Nephron (organoid): ENCODE measurements at regions not wholly inside any gene's neighbourhood (a gene's known extent, or its start where the extent isn't known, plus 50 kb on each side); places are given as distances from the start of the nearest gene placed in this dataset.

ENCODE experiments used
- H3K27ac Mint-ChIP-seq, 3 experiments: 2 replicates each; pipeline ENCODE4 v1.8.0; 2020; ENCODE audit warnings: mixed read lengths in 3 of 3, mild to moderate bottlenecking in 2 of 3, moderate library complexity in 1 of 3
- H3K27me3 Mint-ChIP-seq: 2 replicates; pipeline ENCODE4 v1.8.0; 2021; ENCODE audit warnings: low read depth, mild to moderate bottlenecking, moderate library complexity, mixed read lengths
- H3K36me3 Mint-ChIP-seq: 2 replicates; pipeline ENCODE4 v1.8.0; 2020; ENCODE audit warnings: low read depth, mixed read lengths
- H3K4me1 Mint-ChIP-seq: 2 replicates; pipeline ENCODE4 v1.8.0; 2020; ENCODE audit warnings: mixed read lengths
- H3K4me3 Mint-ChIP-seq, 3 experiments: 2 replicates each; pipeline ENCODE4 v1.8.0; 2020; ENCODE audit warnings: mild to moderate bottlenecking in 3 of 3, mixed read lengths in 3 of 3, moderate library complexity in 2 of 3
- H3K9me3 Mint-ChIP-seq: 2 replicates; pipeline ENCODE4 v1.8.0; 2020; ENCODE audit warnings: mixed read lengths
- CTCF ChIP-seq, 3 experiments: fragments of 200-600 bp; sonication (generic); IDR thresholded peaks; one replicate each; pipeline ENCODE4 v1.5.0; 2021; ENCODE audit warnings: antibody characterized with exemption in 3 of 3; ENCODE audit not compliant: unreplicated experiment in 3 of 3

GRCh38 chr2:166661391-166661790, 167.3 kb upstream of the SCN7A start:
- Mint-ChIP-seq H3K9me3 (peaks cover 3% of the 10 kb centered on the region), H3K36me3 (no peaks in the 10 kb centered on the region), H3K4me3 (no peak overlapping the region), H3K27ac (no peak overlapping the region), H3K4me1 (no peaks in the 10 kb centered on the region), H3K27me3 (peaks cover 3% of the 10 kb centered on the region)
- no peak for TF ChIP-seq CTCF (IDR thresholded peaks at IDR 0.05; ENCODE audit: unreplicated experiment in 3 of 3)

GRCh38 chr2:166658901-166659300, 164.9 kb upstream of the SCN7A start:
- Mint-ChIP-seq H3K27me3 (peaks cover 3% of the 10 kb centered on the region), H3K9me3 (peaks cover 3% of the 10 kb centered on the region), H3K27ac (no peak overlapping the region), H3K36me3 (no peaks in the 10 kb centered on the region), H3K4me1 (no peaks in the 10 kb centered on the region), H3K4me3 (no peak overlapping the region)
- no peak for TF ChIP-seq CTCF (IDR thresholded peaks at IDR 0.05; ENCODE audit: unreplicated experiment in 3 of 3)

GRCh38 chr2:166653185-166653813, 159.2 kb upstream of the SCN7A start:
- peaks cover 3% of the 10 kb centered on the region for H3K9me3 Mint-ChIP-seq
- TF ChIP-seq CTCF (IDR thresholded peaks at IDR 0.05; ENCODE audit: unreplicated experiment in 3 of 3), result no peak
- H3K27ac Mint-ChIP-seq, result peak overlapping the region in 2 of 3 experiments; percentile 27 to 54
- no peaks in the 10 kb centered on the region for H3K27me3 Mint-ChIP-seq
- H3K4me1 Mint-ChIP-seq, result peaks cover 3% of the 10 kb centered on the region
- no peaks in the 10 kb centered on the region for H3K36me3 Mint-ChIP-seq
- H3K4me3 Mint-ChIP-seq, result no peak overlapping the region

GRCh38 chr2:166651991-166652390, 157.9 kb upstream of the SCN7A start:
- Mint-ChIP-seq H3K4me1 (peaks cover 3% of the 10 kb centered on the region), H3K36me3 (no peaks in the 10 kb centered on the region), H3K9me3 (peaks cover 3% of the 10 kb centered on the region), H3K27ac (no peak overlapping the region), H3K4me3 (no peak overlapping the region), H3K27me3 (no peaks in the 10 kb centered on the region)
- TF ChIP-seq CTCF (IDR thresholded peaks at IDR 0.05; ENCODE audit: unreplicated experiment in 3 of 3), result no peak

- peaks cover 3% of the 10 kb centered on the region for H3K4me1 Mint-ChIP-seq
- H3K4me3 Mint-ChIP-seq, result no peak overlapping the region
- TF ChIP-seq CTCF (IDR thresholded peaks at IDR 0.05; ENCODE audit: unreplicated experiment in 3 of 3), result no peak
- H3K36me3 Mint-ChIP-seq, result no peaks in the 10 kb centered on the region
- no peaks in the 10 kb centered on the region for H3K27me3 Mint-ChIP-seq
- H3K27ac Mint-ChIP-seq, result peak overlapping the region in 2 of 3 experiments; percentile 35 to 89
- H3K9me3 Mint-ChIP-seq, result no peaks in the 10 kb centered on the region
Observed at GRCh38 chr2:166651080-166651675, 157.1 kb upstream of the SCN7A start.

GRCh38 chr2:166647935-166648334, 153.9 kb upstream of the SCN7A start:
- no peak overlapping the region for H3K4me3 Mint-ChIP-seq
- no peaks in the 10 kb centered on the region for H3K9me3 Mint-ChIP-seq
- TF ChIP-seq CTCF (IDR thresholded peaks at IDR 0.05; ENCODE audit: unreplicated experiment in 3 of 3), result no peak
- H3K27me3 Mint-ChIP-seq, result no peaks in the 10 kb centered on the region
- H3K27ac Mint-ChIP-seq, result no peak overlapping the region
- no peaks in the 10 kb centered on the region for H3K4me1 Mint-ChIP-seq
- H3K36me3 Mint-ChIP-seq, result no peaks in the 10 kb centered on the region
